H1 (cell line): ENCODE measurements at regions not wholly inside any gene's neighbourhood (a gene's known extent, or its start where the extent isn't known, plus 50 kb on each side); places are given as distances from the start of the nearest gene placed in this dataset.

Source experiments
- CTCF ChIA-PET: fragments of 300-600 bp; sonication (Branson Sonifier 250); formaldehyde crosslinking; loops from one replicate; lab custom pipeline; 2021; ENCODE audit not compliant: partially characterized antibody; lab: Charles Lee
- POLR2A ChIA-PET: fragments of 300-600 bp; sonication (Branson Sonifier 250); formaldehyde crosslinking; loops from one replicate; lab custom pipeline; 2021; ENCODE audit warnings: inconsistent platforms; ENCODE audit not compliant: partially characterized antibody; lab: Charles Lee
- DNase-seq, 2 experiments: peaks; one replicate each; pipeline versions ENCODE4 v3.0.0 to v3.0.0-alpha.2; 2010 to 2022; ENCODE audit warnings: low spot score in 2 of 2, low read depth in 1 of 2, mixed read lengths in 1 of 2
- FAIRE-seq: peaks from 2 replicates; lab custom pipeline; 2011; peaks lifted over from hg19 to GRCh38; lab: Jason Lieb, UNC
- H2AFZ ChIP-seq: 2 replicates; pipeline ENCODE4 v1.8.1; 2012; ENCODE audit warnings: low read length, inconsistent platforms
- H2AK5ac ChIP-seq: 2 replicates; pipeline ENCODE4 v1.6.1; 2013; ENCODE audit warnings: low read depth, low read length
- H2BK120ac ChIP-seq: replicated peaks from 2 replicates; pipeline ENCODE3; 2013; ENCODE audit warnings: low read depth, low read length, inconsistent platforms
- H2BK12ac ChIP-seq: 2 replicates; pipeline ENCODE4 v1.6.1; 2013; ENCODE audit warnings: low read depth, low read length
- H2BK15ac ChIP-seq: 2 replicates; pipeline ENCODE4 v1.6.1; 2013; ENCODE audit warnings: low read length
- H2BK20ac ChIP-seq: 2 replicates; pipeline ENCODE4 v1.6.1; 2013; ENCODE audit warnings: low read length
- H2BK5ac ChIP-seq: 2 replicates; pipeline ENCODE4 v1.6.1; 2013; ENCODE audit warnings: low read depth, low read length
- H3K14ac ChIP-seq: 2 replicates; pipeline ENCODE4 v1.6.1; 2013; ENCODE audit warnings: inconsistent platforms; ENCODE audit not compliant: insufficient read length
- H3K18ac ChIP-seq: 2 replicates; pipeline ENCODE4 v1.6.1; 2013; ENCODE audit warnings: low read length; ENCODE audit errors: extremely low read depth
- H3K23ac ChIP-seq: 2 replicates; pipeline ENCODE4 v1.6.1; 2013; ENCODE audit warnings: inconsistent platforms; ENCODE audit not compliant: insufficient read length
- H3K23me2 ChIP-seq: 2 replicates; pipeline ENCODE4 v1.6.1; 2013; ENCODE audit warnings: low read depth, low read length
- H3K27ac ChIP-seq: 2 replicates; pipeline ENCODE4 v1.6.1; 2011; ENCODE audit warnings: low read depth, low read length, inconsistent platforms
- H3K27me3 ChIP-seq, 4 experiments: replicated peaks in 1 of 4; 1 replicate in 1 of 4; 2 replicates in 3 of 4; pipeline versions ENCODE4 v1.6.1 to v1.8.1; 2011 to 2013; ENCODE audit warnings: low read length in 3 of 4, mild to moderate bottlenecking in 3 of 4, inconsistent platforms in 2 of 4, mixed read lengths in 2 of 4, moderate library complexity in 1 of 4; ENCODE audit not compliant: control insufficient read depth in 3 of 4, insufficient read depth in 3 of 4; ENCODE audit errors: extremely low read depth in 1 of 4
- H3K36me3 ChIP-seq, 4 experiments: 2 replicates each; pipeline versions ENCODE4 v1.6.1 to v1.8.1; 2011 to 2013; ENCODE audit warnings: mild to moderate bottlenecking in 4 of 4, low read length in 3 of 4, moderate library complexity in 2 of 4, control low read depth in 1 of 4, inconsistent platforms in 1 of 4; ENCODE audit not compliant: insufficient read depth in 4 of 4, control insufficient read depth in 2 of 4
- H3K4ac ChIP-seq: replicated peaks from 2 replicates; pipeline ENCODE3; 2013; ENCODE audit warnings: low read length, low read depth, mixed read lengths, inconsistent platforms; ENCODE audit not compliant: insufficient read length
- H3K4me1 ChIP-seq, 4 experiments: replicated peaks in 1 of 4; 1 replicate in 1 of 4; 2 replicates in 3 of 4; pipeline versions ENCODE4 v1.6.1 to v1.8.1; 2011 to 2013; ENCODE audit warnings: low read length in 3 of 4, inconsistent platforms in 2 of 4, mixed read lengths in 1 of 4; ENCODE audit not compliant: insufficient read depth in 4 of 4, control insufficient read depth in 3 of 4
- H3K4me2 ChIP-seq, 2 experiments: 2 replicates each; pipeline versions ENCODE4 v1.6.1 to v1.8.1; 2011 to 2013; ENCODE audit warnings: low read depth in 2 of 2, low read length in 2 of 2, control low read depth in 1 of 2, inconsistent platforms in 1 of 2, mild to moderate bottlenecking in 1 of 2; ENCODE audit not compliant: insufficient read depth in 1 of 2
- H3K4me3 ChIP-seq, 4 experiments: fragments of 200-600, 300-600 bp in 1 of 4; sonication (generic), shearing (Covaris generic), sonication (Bioruptor Twin) in 1 of 4; 2 replicates each; pipeline versions ENCODE4 v1.5.1 to v1.8.1; 2011 to 2016; ENCODE audit warnings: low read length in 4 of 4, low read depth in 3 of 4, control low read depth in 2 of 4, inconsistent platforms in 2 of 4, mild to moderate bottlenecking in 2 of 4, mixed read lengths in 1 of 4, moderate library complexity in 1 of 4; ENCODE audit not compliant: insufficient read depth in 2 of 4; ENCODE audit errors: extremely low read depth in 1 of 4
- H3K56ac ChIP-seq: replicated peaks from 2 replicates; pipeline ENCODE3; 2013; ENCODE audit warnings: low read depth, mild to moderate bottlenecking, mixed read lengths, low read length, inconsistent platforms; ENCODE audit not compliant: insufficient read length
- H3K79me1 ChIP-seq: 2 replicates; pipeline ENCODE4 v1.6.1; 2013; ENCODE audit warnings: low read depth, low read length, control low read depth
- H3K79me2 ChIP-seq, 2 experiments: 2 replicates each; pipeline versions ENCODE4 v1.6.1 to v1.8.1; 2012 to 2013; ENCODE audit warnings: low read length in 2 of 2, mild to moderate bottlenecking in 2 of 2, inconsistent platforms in 1 of 2; ENCODE audit not compliant: insufficient read depth in 2 of 2, control insufficient read depth in 1 of 2
- H3K9ac ChIP-seq, 4 experiments: replicated peaks in 1 of 4; 1 replicate in 1 of 4; 2 replicates in 3 of 4; pipeline versions ENCODE4 v1.6.1 to v1.8.1; 2011 to 2013; ENCODE audit warnings: low read depth in 3 of 4, low read length in 3 of 4, control low read depth in 2 of 4, mild to moderate bottlenecking in 2 of 4, moderate library complexity in 2 of 4, inconsistent platforms in 1 of 4; ENCODE audit errors: extremely low read depth in 1 of 4
- H3K9me3 ChIP-seq, 2 experiments: 2 replicates each; pipeline versions ENCODE4 v1.6.1 to v1.8.1; 2012 to 2013; ENCODE audit warnings: mild to moderate bottlenecking in 2 of 2, moderate library complexity in 2 of 2, control low read depth in 1 of 2, inconsistent platforms in 1 of 2, low read depth in 1 of 2, low read length in 1 of 2, mixed read lengths in 1 of 2; ENCODE audit not compliant: insufficient read depth in 2 of 2
- H4K20me1 ChIP-seq, 2 experiments: replicated peaks in 1 of 2; 2 replicates each; pipeline versions ENCODE3 to v1.8.1; 2011 to 2013; ENCODE audit warnings: inconsistent platforms in 2 of 2, low read length in 2 of 2, mild to moderate bottlenecking in 1 of 2; ENCODE audit not compliant: insufficient read depth in 2 of 2, control insufficient read depth in 1 of 2
- H4K5ac ChIP-seq: 2 replicates; pipeline ENCODE4 v1.6.1; 2013; ENCODE audit warnings: low read length, low read depth, mixed read lengths, inconsistent platforms; ENCODE audit not compliant: insufficient read length
- H4K8ac ChIP-seq: 2 replicates; pipeline ENCODE4 v1.8.0; 2013; ENCODE audit warnings: mild to moderate bottlenecking, moderate library complexity, low read length, inconsistent platforms; ENCODE audit not compliant: insufficient read depth; ENCODE audit errors: extremely low read depth
- H4K91ac ChIP-seq: replicated peaks from 2 replicates; pipeline ENCODE3; 2013; ENCODE audit warnings: low read length, mixed read lengths, inconsistent platforms; ENCODE audit not compliant: insufficient read length
- SIX5 ChIP-seq: IDR thresholded peaks from 2 replicates; pipeline ENCODE4 v1.6.1; 2011; ENCODE audit warnings: mild to moderate bottlenecking, low read depth, low read length
- SUZ12 ChIP-seq: fragments of 200-600 bp; sonication (generic); IDR thresholded peaks from 2 replicates; pipeline ENCODE4 v1.6.1; 2012; ENCODE audit warnings: mild to moderate bottlenecking, inconsistent platforms, low read length, moderate library complexity, mixed read lengths
- WGBS, 2 experiments: shearing (Covaris generic) in 1 of 2; methylation state at CpG; one replicate each; pipeline versions ENCODE4 v1.1.6 to v1.1.7; 2013 to 2015; ENCODE audit warnings: low lambda C conversion rate in 2 of 2, mixed read lengths in 2 of 2, inconsistent platforms in 1 of 2, low coverage in 1 of 2, missing lambda C conversion rate in 1 of 2; ENCODE audit not compliant: insufficient replicate concordance in 2 of 2, insufficient coverage in 1 of 2, insufficient read length in 1 of 2; ENCODE audit errors: extremely low coverage in 1 of 2, missing lambda C conversion rate in 1 of 2; 5-methylcytosine and 5-hydroxymethylcytosine counted together

DNA sequence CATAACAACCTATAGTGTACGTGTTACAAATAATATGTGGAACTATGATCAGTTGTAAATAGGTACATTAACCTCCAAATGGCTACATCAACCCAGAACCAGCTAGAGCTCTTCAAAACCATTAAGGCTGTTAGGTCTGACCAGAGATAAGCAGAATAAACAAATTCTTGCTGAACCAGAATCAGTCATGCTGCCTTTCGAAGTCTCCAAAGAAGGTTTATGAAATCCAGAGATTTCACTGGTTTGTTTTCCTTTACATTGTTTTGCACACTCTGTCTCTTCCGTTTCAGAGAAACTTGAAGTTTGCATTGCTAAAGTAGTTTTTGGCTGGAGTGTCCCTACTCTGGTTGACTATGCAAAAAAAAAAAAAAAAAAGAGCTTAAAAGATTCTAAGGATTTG is 177.3 kb upstream of the SLIT2 start:
- no peak overlapping the region for H2BK120ac ChIP-seq
- H2AFZ ChIP-seq: 0 out of 2 replicates have a peak overlapping the region, but pooled peaks have one; percentile 20
- H3K27ac ChIP-seq: no peak overlapping the region
- no peak overlapping the region for H3K4me3 ChIP-seq
- H2BK15ac ChIP-seq: no peak overlapping the region
- FAIRE-seq: no peak
- no peaks in the 10 kb centered on the region for H3K9me3 ChIP-seq
- no peak overlapping the region for H3K56ac ChIP-seq
- no peaks in the 10 kb centered on the region for H3K4me1 ChIP-seq
- no peak overlapping the region for H3K9ac ChIP-seq
- TF ChIP-seq SUZ12: no peak
- TF ChIP-seq SIX5: no peak
- no peak overlapping the region for H3K4me2 ChIP-seq
- H3K79me1 ChIP-seq: no peaks in the 10 kb centered on the region
- no peak overlapping the region for H3K23ac ChIP-seq
- H2BK12ac ChIP-seq: no peak overlapping the region
- 83% methylated on average over 3 of the region's 3 CpGs; no CpG with 5 or more reads in 1 of the 2 experiments for WGBS, 2 experiments
- H3K27me3 ChIP-seq: no peaks in the 10 kb centered on the region
- no peak overlapping the region for H2BK5ac ChIP-seq
- H2BK20ac ChIP-seq: no peak overlapping the region
- no peak overlapping the region for H3K14ac ChIP-seq
- H4K91ac ChIP-seq: no peak overlapping the region
- H3K23me2 ChIP-seq: no peaks in the 10 kb centered on the region
- no peak overlapping the region for H4K5ac ChIP-seq
- no peak overlapping the region for H4K8ac ChIP-seq
- no peak for DNase-seq
- H3K79me2 ChIP-seq: no peaks in the 10 kb centered on the region
- no peak overlapping the region for H2AK5ac ChIP-seq
- no peak overlapping the region for H3K4ac ChIP-seq
- ChIA-PET POLR2A (no interaction called here), CTCF (interaction anchor here (0.6 kb wide), 2 partner anchors 144 to 474 kb away, joined by 3 read pairs; no protein-coding TSS in a partner anchor)
- H3K18ac ChIP-seq: no peak overlapping the region
- no peaks in the 10 kb centered on the region for H3K36me3 ChIP-seq
- no peaks in the 10 kb centered on the region for H4K20me1 ChIP-seq
